ENCODE measurements at regions not wholly inside any gene's neighbourhood (a gene's known extent, or its start where the extent isn't known, plus 50 kb on each side); places are given as distances from the start of the nearest gene placed in this dataset.

DNA sequence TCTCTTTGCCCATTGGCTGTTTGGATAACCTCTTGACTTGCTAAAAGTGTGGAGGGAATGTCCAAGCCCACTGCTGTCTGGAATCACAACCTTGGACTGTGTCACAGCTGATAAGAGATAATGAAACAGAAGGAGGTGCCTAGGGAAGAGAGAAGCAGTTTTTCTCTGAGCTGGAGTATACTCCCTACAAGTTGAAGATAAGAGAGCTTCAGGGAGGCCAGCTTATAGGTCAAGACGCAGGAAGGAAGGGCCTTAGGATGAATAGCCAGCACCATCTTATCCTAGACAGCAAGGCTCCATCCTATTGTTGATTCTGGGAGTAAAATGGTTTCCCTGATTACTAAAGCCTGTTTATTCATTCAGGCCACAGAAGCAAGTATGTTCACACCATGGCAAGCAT is 244.7 kb downstream of the NPR3 start:
- TF ChIP-seq, protein P1, sequence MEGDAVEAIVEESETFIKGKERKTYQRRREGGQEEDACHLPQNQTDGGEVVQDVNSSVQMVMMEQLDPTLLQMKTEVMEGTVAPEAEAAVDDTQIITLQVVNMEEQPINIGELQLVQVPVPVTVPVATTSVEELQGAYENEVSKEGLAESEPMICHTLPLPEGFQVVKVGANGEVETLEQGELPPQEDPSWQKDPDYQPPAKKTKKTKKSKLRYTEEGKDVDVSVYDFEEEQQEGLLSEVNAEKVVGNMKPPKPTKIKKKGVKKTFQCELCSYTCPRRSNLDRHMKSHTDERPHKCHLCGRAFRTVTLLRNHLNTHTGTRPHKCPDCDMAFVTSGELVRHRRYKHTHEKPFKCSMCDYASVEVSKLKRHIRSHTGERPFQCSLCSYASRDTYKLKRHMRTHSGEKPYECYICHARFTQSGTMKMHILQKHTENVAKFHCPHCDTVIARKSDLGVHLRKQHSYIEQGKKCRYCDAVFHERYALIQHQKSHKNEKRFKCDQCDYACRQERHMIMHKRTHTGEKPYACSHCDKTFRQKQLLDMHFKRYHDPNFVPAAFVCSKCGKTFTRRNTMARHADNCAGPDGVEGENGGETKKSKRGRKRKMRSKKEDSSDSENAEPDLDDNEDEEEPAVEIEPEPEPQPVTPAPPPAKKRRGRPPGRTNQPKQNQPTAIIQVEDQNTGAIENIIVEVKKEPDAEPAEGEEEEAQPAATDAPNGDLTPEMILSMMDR (conservative IDR thresholded peaks at IDR 0.05), result no peak
- TF ChIP-seq ZFX (IDR thresholded peaks at IDR 0.05), result no peak
